Right lobe of liver (tissue), 4 donors: ENCODE measurements at regions not wholly inside any gene's neighbourhood (a gene's known extent, or its start where the extent isn't known, plus 50 kb on each side); places are given as distances from the start of the nearest gene placed in this dataset.

Experiments used
- CTCF ChIP-seq, 4 donors: fragments of 200-600 bp in 3 of 4; fragments of 450-650 bp in 1 of 4; IDR thresholded peaks; one replicate each; pipeline versions ENCODE4 v1.5.1 to v1.8.0; 2016 to 2022; ENCODE audit warnings: antibody characterized with exemption in 4 of 4, mild to moderate bottlenecking in 2 of 4
- POLR2A ChIP-seq: fragments of 450-650 bp; IDR thresholded peaks from one replicate; pipeline ENCODE4 v1.6.1; 2017; ENCODE audit warnings: antibody characterized with exemption, mild to moderate bottlenecking
- donor health status: DM: no; HTN: no; CAD: no.
- donor health status: DM: no; HTN: no; CAD: no.
- donor health status: DM: no; HTN: yes; CAD: no.

GRCh38 chr7:138170959-138171703 lies 94.9 kb downstream of the AKR1D1 start:
- TF ChIP-seq CTCF (IDR thresholded peaks at IDR 0.05): no peak
- TF ChIP-seq POLR2A: no peak
